CD4-positive, CD25-positive, alpha-beta regulatory T cell (primary cell): ENCODE measurements at regions not wholly inside any gene's neighbourhood (a gene's known extent, or its start where the extent isn't known, plus 50 kb on each side); places are given as distances from the start of the nearest gene placed in this dataset.

ENCODE experiments used
- ATAC-seq, 2 donors: fragments of 150-1000 bp; cut with Tn5 transposase; one replicate each; pipeline ENCODE4 v1.10.0; 2021; ENCODE audit warnings: low read depth in 2 of 2, moderate number of reproducible peaks in 2 of 2, moderate library complexity in 1 of 2
- DNase-seq, 3 donors: peaks; one replicate each; pipeline versions ENCODE4 v3.0.0 to v3.0.0-alpha.2; 2012 to 2022; ENCODE audit warnings: mixed read lengths in 1 of 3
- H3K27ac ChIP-seq: one replicate; pipeline ENCODE4 v1.7.0; 2013; ENCODE audit warnings: mild to moderate bottlenecking, low read length; ENCODE audit not compliant: insufficient read depth, poor library complexity, severe bottlenecking
- H3K27me3 ChIP-seq: one replicate; pipeline ENCODE4 v1.7.0; 2013; ENCODE audit warnings: low read length; ENCODE audit not compliant: control insufficient read depth, insufficient read depth
- H3K36me3 ChIP-seq: one replicate; pipeline ENCODE4 v1.7.0; 2013; ENCODE audit warnings: mild to moderate bottlenecking, low read length, moderate library complexity; ENCODE audit not compliant: control insufficient read depth, insufficient read depth
- H3K4me1 ChIP-seq: 2 replicates; pipeline ENCODE4 v1.7.0; 2013; ENCODE audit warnings: mild to moderate bottlenecking, low read length; ENCODE audit not compliant: insufficient read depth, control insufficient read depth, poor library complexity, severe bottlenecking
- H3K4me3 ChIP-seq: one replicate; pipeline ENCODE4 v1.7.0; 2013; ENCODE audit warnings: low read depth, mild to moderate bottlenecking, low read length, moderate library complexity
- H3K9me3 ChIP-seq, 2 experiments: 1 replicate in 1 of 2; 2 replicates in 1 of 2; pipeline ENCODE4 v1.7.0; 2013; ENCODE audit warnings: low read length in 2 of 2, mild to moderate bottlenecking in 1 of 2, moderate library complexity in 1 of 2; ENCODE audit not compliant: control insufficient read depth in 2 of 2
- H3K27ac Mint-ChIP-seq, 3 donors: one replicate each; pipeline ENCODE4 v1.8.0; 2020 to 2022; ENCODE audit warnings: mild to moderate bottlenecking in 3 of 3, mixed read lengths in 3 of 3, moderate library complexity in 2 of 3
- H3K27me3 Mint-ChIP-seq: one replicate; pipeline ENCODE4 v1.8.0; 2022; ENCODE audit warnings: mild to moderate bottlenecking, mixed read lengths
- H3K36me3 Mint-ChIP-seq: one replicate; pipeline ENCODE4 v1.8.0; 2020; ENCODE audit warnings: mixed read lengths
- H3K4me1 Mint-ChIP-seq, 4 donors: one replicate each; pipeline ENCODE4 v1.8.0; 2020 to 2022; ENCODE audit warnings: mixed read lengths in 4 of 4, mild to moderate bottlenecking in 1 of 4
- H3K4me3 Mint-ChIP-seq, 4 donors: one replicate each; pipeline ENCODE4 v1.8.0; 2020 to 2022; ENCODE audit warnings: mild to moderate bottlenecking in 4 of 4, mixed read lengths in 4 of 4, moderate library complexity in 3 of 4
- H3K9me3 Mint-ChIP-seq, 7 donors: one replicate each; pipeline ENCODE4 v1.8.0; 2020 to 2022; ENCODE audit warnings: mixed read lengths in 7 of 7, mild to moderate bottlenecking in 3 of 7, moderate library complexity in 2 of 7

- DNase-seq (no peak), ATAC-seq (no peak)
- H3K27me3 ChIP-seq: no peaks in the 10 kb centered on the region
- Mint-ChIP-seq H3K4me3 (no peak overlapping the region), H3K36me3 (no peaks in the 10 kb centered on the region), H3K27me3 (peaks cover 5% of the 10 kb centered on the region), H3K9me3 (peaks cover 0 to 5% (median 2%) of the 10 kb centered on the region in 7 donors), H3K4me1 (peaks cover 0 to 4% (median 0%) of the 10 kb centered on the region in 4 donors), H3K27ac (no peak overlapping the region)
- H3K4me3 ChIP-seq: no peak overlapping the region
- no peaks in the 10 kb centered on the region for H3K4me1 ChIP-seq
- no peaks in the 10 kb centered on the region for H3K9me3 ChIP-seq
- H3K36me3 ChIP-seq: no peaks in the 10 kb centered on the region
- no peak overlapping the region for H3K27ac ChIP-seq
Observed at GRCh38 chr1:208892147-208892546, 648.0 kb upstream of the PLXNA2 start.

- H3K27me3 Mint-ChIP-seq: peaks cover 4% of the 10 kb centered on the region
- H3K36me3 Mint-ChIP-seq: no peaks in the 10 kb centered on the region
- Histone ChIP-seq H3K9me3 (no peaks in the 10 kb centered on the region), H3K36me3 (no peaks in the 10 kb centered on the region), H3K27ac (no peak overlapping the region), H3K4me3 (no peak overlapping the region), H3K4me1 (no peaks in the 10 kb centered on the region), H3K27me3 (no peaks in the 10 kb centered on the region)
- ATAC-seq (no peak), DNase-seq (no peak)
- H3K9me3 Mint-ChIP-seq: peaks cover 0 to 8% (median 4%) of the 10 kb centered on the region in 7 donors
- no peak overlapping the region for H3K4me3 Mint-ChIP-seq
- no peak overlapping the region for H3K27ac Mint-ChIP-seq
- H3K4me1 Mint-ChIP-seq: peaks cover 0 to 4% (median 0%) of the 10 kb centered on the region in 4 donors
Observed at GRCh38 chr1:208893251-208893650, 649.1 kb upstream of the PLXNA2 start.

- Mint-ChIP-seq H3K4me1 (peaks cover 0 to 4% (median 0%) of the 10 kb centered on the region in 4 donors), H3K27me3 (no peaks in the 10 kb centered on the region), H3K4me3 (no peak overlapping the region), H3K27ac (no peak overlapping the region), H3K36me3 (no peaks in the 10 kb centered on the region), H3K9me3 (peaks cover 0 to 8% (median 4%) of the 10 kb centered on the region in 7 donors)
- H3K4me3 ChIP-seq: no peak overlapping the region
- no peaks in the 10 kb centered on the region for H3K36me3 ChIP-seq
- no peak overlapping the region for H3K27ac ChIP-seq
- DNase-seq: no peak
- no peaks in the 10 kb centered on the region for H3K9me3 ChIP-seq
- H3K4me1 ChIP-seq: no peaks in the 10 kb centered on the region
- H3K27me3 ChIP-seq: no peaks in the 10 kb centered on the region
- no peak for ATAC-seq
Observed at GRCh38 chr1:208895181-208895580, 651.0 kb upstream of the PLXNA2 start.

GRCh38 chr1:208895820-208896219, 651.6 kb upstream of the PLXNA2 start:
- Histone ChIP-seq H3K27me3 (no peaks in the 10 kb centered on the region), H3K36me3 (no peaks in the 10 kb centered on the region), H3K9me3 (no peaks in the 10 kb centered on the region), H3K4me3 (no peak overlapping the region), H3K4me1 (no peaks in the 10 kb centered on the region), H3K27ac (no peak overlapping the region)
- no peak overlapping the region for H3K4me3 Mint-ChIP-seq
- no peak overlapping the region for H3K27ac Mint-ChIP-seq
- ATAC-seq (no peak), DNase-seq (no peak)
- no peaks in the 10 kb centered on the region for H3K36me3 Mint-ChIP-seq
- H3K9me3 Mint-ChIP-seq: peaks cover 0 to 8% (median 4%) of the 10 kb centered on the region in 7 donors
- no peaks in the 10 kb centered on the region for H3K27me3 Mint-ChIP-seq
- H3K4me1 Mint-ChIP-seq: peaks cover 0 to 4% (median 0%) of the 10 kb centered on the region in 4 donors

- DNase-seq (no peak), ATAC-seq (no peak)
- Histone ChIP-seq H3K27me3 (no peaks in the 10 kb centered on the region), H3K4me1 (no peaks in the 10 kb centered on the region), H3K4me3 (no peak overlapping the region), H3K27ac (no peak overlapping the region), H3K36me3 (no peaks in the 10 kb centered on the region), H3K9me3 (no peaks in the 10 kb centered on the region)
- peaks cover 0 to 4% (median 0%) of the 10 kb centered on the region in 4 donors for H3K4me1 Mint-ChIP-seq
- peaks cover 0 to 8% (median 6%) of the 10 kb centered on the region in 7 donors for H3K9me3 Mint-ChIP-seq
- no peak overlapping the region for H3K4me3 Mint-ChIP-seq
- H3K27me3 Mint-ChIP-seq: no peaks in the 10 kb centered on the region
- H3K36me3 Mint-ChIP-seq: no peaks in the 10 kb centered on the region
- H3K27ac Mint-ChIP-seq: no peak overlapping the region
Observed at GRCh38 chr1:208896768-208897167, 652.6 kb upstream of the PLXNA2 start.

GRCh38 chr1:208899438-208899837, 655.3 kb upstream of the PLXNA2 start:
- H3K9me3 Mint-ChIP-seq: peaks cover 3 to 8% (median 4%) of the 10 kb centered on the region in 7 donors
- H3K27ac ChIP-seq: no peak overlapping the region
- no peak overlapping the region for H3K4me3 ChIP-seq
- H3K36me3 ChIP-seq: no peaks in the 10 kb centered on the region
- no peak overlapping the region for H3K27ac Mint-ChIP-seq
- no peaks in the 10 kb centered on the region for H3K27me3 ChIP-seq
- no peak overlapping the region for H3K4me3 Mint-ChIP-seq
- DNase-seq: no peak
- ATAC-seq: no peak
- H3K4me1 Mint-ChIP-seq: peaks cover 0 to 4% (median 0%) of the 10 kb centered on the region in 4 donors
- H3K4me1 ChIP-seq: no peaks in the 10 kb centered on the region
- H3K9me3 ChIP-seq: no peaks in the 10 kb centered on the region
- H3K36me3 Mint-ChIP-seq: no peaks in the 10 kb centered on the region
- no peaks in the 10 kb centered on the region for H3K27me3 Mint-ChIP-seq

GRCh38 chr1:208903251-208903905, 659.2 kb upstream of the PLXNA2 start:
- no peak for ATAC-seq
- Histone ChIP-seq H3K27me3 (no peaks in the 10 kb centered on the region), H3K36me3 (no peaks in the 10 kb centered on the region), H3K4me3 (no peak overlapping the region), H3K27ac (no peak overlapping the region), H3K4me1 (no peaks in the 10 kb centered on the region), H3K9me3 (no peaks in the 10 kb centered on the region)
- no peaks in the 10 kb centered on the region for H3K36me3 Mint-ChIP-seq
- no peaks in the 10 kb centered on the region for H3K27me3 Mint-ChIP-seq
- peaks cover 0 to 9% (median 4%) of the 10 kb centered on the region in 7 donors for H3K9me3 Mint-ChIP-seq
- no peak overlapping the region for H3K4me3 Mint-ChIP-seq
- DNase-seq: no peak
- no peak overlapping the region for H3K27ac Mint-ChIP-seq
- no peaks in the 10 kb centered on the region for H3K4me1 Mint-ChIP-seq

GRCh38 chr1:208907790-208908189, 663.6 kb upstream of the PLXNA2 start:
- Mint-ChIP-seq H3K36me3 (no peaks in the 10 kb centered on the region), H3K27me3 (no peaks in the 10 kb centered on the region), H3K4me1 (no peaks in the 10 kb centered on the region), H3K4me3 (no peak overlapping the region), H3K27ac (no peak overlapping the region), H3K9me3 (peaks cover 0 to 8% (median 3%) of the 10 kb centered on the region in 7 donors)
- H3K36me3 ChIP-seq: no peaks in the 10 kb centered on the region
- no peaks in the 10 kb centered on the region for H3K9me3 ChIP-seq
- no peaks in the 10 kb centered on the region for H3K27me3 ChIP-seq
- H3K27ac ChIP-seq: no peak overlapping the region
- no peak overlapping the region for H3K4me3 ChIP-seq
- no peak for DNase-seq
- H3K4me1 ChIP-seq: no peaks in the 10 kb centered on the region
- ATAC-seq: no peak
